ENCODE measurements at regions not wholly inside any gene's neighbourhood (a gene's known extent, or its start where the extent isn't known, plus 50 kb on each side); places are given as distances from the start of the nearest gene placed in this dataset.

- TF ChIP-seq, protein P1, sequence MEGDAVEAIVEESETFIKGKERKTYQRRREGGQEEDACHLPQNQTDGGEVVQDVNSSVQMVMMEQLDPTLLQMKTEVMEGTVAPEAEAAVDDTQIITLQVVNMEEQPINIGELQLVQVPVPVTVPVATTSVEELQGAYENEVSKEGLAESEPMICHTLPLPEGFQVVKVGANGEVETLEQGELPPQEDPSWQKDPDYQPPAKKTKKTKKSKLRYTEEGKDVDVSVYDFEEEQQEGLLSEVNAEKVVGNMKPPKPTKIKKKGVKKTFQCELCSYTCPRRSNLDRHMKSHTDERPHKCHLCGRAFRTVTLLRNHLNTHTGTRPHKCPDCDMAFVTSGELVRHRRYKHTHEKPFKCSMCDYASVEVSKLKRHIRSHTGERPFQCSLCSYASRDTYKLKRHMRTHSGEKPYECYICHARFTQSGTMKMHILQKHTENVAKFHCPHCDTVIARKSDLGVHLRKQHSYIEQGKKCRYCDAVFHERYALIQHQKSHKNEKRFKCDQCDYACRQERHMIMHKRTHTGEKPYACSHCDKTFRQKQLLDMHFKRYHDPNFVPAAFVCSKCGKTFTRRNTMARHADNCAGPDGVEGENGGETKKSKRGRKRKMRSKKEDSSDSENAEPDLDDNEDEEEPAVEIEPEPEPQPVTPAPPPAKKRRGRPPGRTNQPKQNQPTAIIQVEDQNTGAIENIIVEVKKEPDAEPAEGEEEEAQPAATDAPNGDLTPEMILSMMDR (IDR thresholded peaks at IDR 0.05), result no peak
- no peak for TF ChIP-seq POLR2A (IDR thresholded peaks at IDR 0.05)
These were observed 190.0 kb downstream of the MED10 start for GRCh38 chr5:6188344-6188743.
